GM23248 (cell line): ENCODE measurements at regions not wholly inside any gene's neighbourhood (a gene's known extent, or its start where the extent isn't known, plus 50 kb on each side); places are given as distances from the start of the nearest gene placed in this dataset.
"Not testable (repeated sequence)": the region's sequence is repeated elsewhere in the genome, so short reads cannot be mapped to it uniquely, and the experiment has no call there.

Experiments
- EZH2 ChIP-seq: fragments of 200-600 bp; sonication (generic); IDR thresholded peaks from 2 replicates; pipeline ENCODE4 v1.6.1; 2018; ENCODE audit warnings: antibody characterized with exemption, mild to moderate bottlenecking; ENCODE audit not compliant: insufficient read depth, poor library complexity, severe bottlenecking
- EZH2phosphoT487 ChIP-seq: fragments of 200-600 bp; sonication (generic); IDR thresholded peaks from 2 replicates; pipeline ENCODE4 v1.6.1; 2018; ENCODE audit warnings: antibody characterized with exemption, moderate library complexity, mild to moderate bottlenecking, low read depth; ENCODE audit not compliant: insufficient read depth

DNA sequence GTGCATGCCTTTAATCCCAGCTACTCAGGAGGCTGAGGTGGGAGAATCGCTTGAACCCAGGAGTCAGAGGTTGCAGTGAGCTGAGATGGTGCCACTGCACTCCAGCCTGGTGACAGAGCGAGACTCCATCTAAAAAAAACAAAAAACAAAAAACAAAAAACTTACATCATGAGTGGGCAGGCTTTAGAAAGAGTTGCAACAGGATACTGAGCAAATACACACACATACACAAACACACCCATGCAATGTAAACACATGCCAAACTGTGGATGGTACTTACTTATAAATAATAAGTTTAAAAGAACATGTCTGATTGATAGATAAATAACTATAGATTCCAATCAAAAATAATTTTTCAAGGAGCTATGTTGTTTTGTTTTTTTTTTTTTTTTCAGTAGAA, 481.7 kb upstream of the MARCKS start:
- TF ChIP-seq EZH2, EZH2phosphoT487: not testable (repeated sequence)
